GM12878 (cell line): ENCODE measurements at regions not wholly inside any gene's neighbourhood (a gene's known extent, or its start where the extent isn't known, plus 50 kb on each side); places are given as distances from the start of the nearest gene placed in this dataset.

Experiments
- CTCF ChIP-seq, 3 experiments: IDR thresholded peaks in 2 of 3; conservative IDR thresholded peaks in 1 of 3; 2 replicates each; pipeline ENCODE4 v1.5.1; 2011; ENCODE audit warnings: low read depth in 3 of 3, low read length in 3 of 3, mild to moderate bottlenecking in 3 of 3, control low read depth in 2 of 3, moderate library complexity in 2 of 3, inconsistent platforms in 1 of 3, mixed read lengths in 1 of 3; ENCODE audit not compliant: control insufficient read depth in 2 of 3, insufficient read depth in 1 of 3; ENCODE audit errors: extremely low read depth in 1 of 3
- EGR1 ChIP-seq, 2 experiments: IDR thresholded peaks; 1 replicate in 1 of 2; 2 replicates in 1 of 2; pipeline ENCODE4 v1.6.1; 2011 to 2012; ENCODE audit warnings: low read depth in 2 of 2, low read length in 2 of 2, borderline replicate concordance in 1 of 2, mild to moderate bottlenecking in 1 of 2, moderate library complexity in 1 of 2
- GABPA ChIP-seq: IDR thresholded peaks from 2 replicates; pipeline ENCODE4 v1.6.1; 2014; ENCODE audit warnings: antibody characterized with exemption, low read depth, mild to moderate bottlenecking, inconsistent platforms
- HDAC6 ChIP-seq: fragments of 200-600 bp; sonication (generic); IDR thresholded peaks from one replicate; pipeline ENCODE4 v1.8.0; 2017; ENCODE audit warnings: antibody characterized with exemption; ENCODE audit not compliant: unreplicated experiment
- POLR2A ChIP-seq: IDR thresholded peaks from 2 replicates; pipeline ENCODE4 v1.6.1; 2011; ENCODE audit warnings: low read depth, mild to moderate bottlenecking, low read length
- POLR2AphosphoS5 ChIP-seq: IDR thresholded peaks from 2 replicates; pipeline ENCODE4 v1.6.1; 2011; ENCODE audit warnings: mild to moderate bottlenecking, low read length, inconsistent platforms
- PRDM15 ChIP-seq: fragments of 450-650 bp; formaldehyde crosslinking; IDR thresholded peaks from 2 replicates; pipeline ENCODE4 v1.4.0; 2020; ENCODE audit warnings: mild to moderate bottlenecking, moderate library complexity
- SREBF2 ChIP-seq: IDR thresholded peaks from 2 replicates; pipeline ENCODE4 v1.6.1; 2012; ENCODE audit warnings: mild to moderate bottlenecking, low read length
- SUZ12 ChIP-seq: fragments of 200-600 bp; sonication (generic); IDR thresholded peaks from one replicate; pipeline ENCODE4 v1.6.1; 2018; ENCODE audit warnings: antibody characterized with exemption, mild to moderate bottlenecking; ENCODE audit not compliant: unreplicated experiment
- USF2 ChIP-seq: IDR thresholded peaks from 2 replicates; pipeline ENCODE4 v1.6.1; 2011; ENCODE audit warnings: low read depth, low read length, improper control_type of control experiment, borderline replicate concordance
- YY1 ChIP-seq: IDR thresholded peaks from 2 replicates; pipeline ENCODE4 v1.6.1; 2011; ENCODE audit warnings: low read depth, mild to moderate bottlenecking, low read length

- TF ChIP-seq POLR2AphosphoS5 (no peak), PRDM15 (no peak), SUZ12 (no peak), POLR2A (no peak), HDAC6 (no peak), SREBF2 (no peak), CTCF (IDR thresholded peaks at IDR 0.05 in 2 of 3, conservative IDR thresholded peaks at IDR 0.05 in 1 of 3; ENCODE audit: control insufficient read depth in 2 of 3, extremely low read depth in 1 of 3, insufficient read depth in 1 of 3, low read depth in 3 of 3, low read length in 3 of 3) (no peak), GABPA (no peak), YY1 (no peak), USF2 (no peak), EGR1 (IDR thresholded peaks at IDR 0.05; ENCODE audit: borderline replicate concordance in 1 of 2, low read depth in 2 of 2, low read length in 2 of 2) (no peak)
Observed at GRCh38 chr9:129242191-129242941, 64.3 kb upstream of the IER5L start.
